ENCODE measurements at regions not wholly inside any gene's neighbourhood (a gene's known extent, or its start where the extent isn't known, plus 50 kb on each side); places are given as distances from the start of the nearest gene placed in this dataset.

DNA sequence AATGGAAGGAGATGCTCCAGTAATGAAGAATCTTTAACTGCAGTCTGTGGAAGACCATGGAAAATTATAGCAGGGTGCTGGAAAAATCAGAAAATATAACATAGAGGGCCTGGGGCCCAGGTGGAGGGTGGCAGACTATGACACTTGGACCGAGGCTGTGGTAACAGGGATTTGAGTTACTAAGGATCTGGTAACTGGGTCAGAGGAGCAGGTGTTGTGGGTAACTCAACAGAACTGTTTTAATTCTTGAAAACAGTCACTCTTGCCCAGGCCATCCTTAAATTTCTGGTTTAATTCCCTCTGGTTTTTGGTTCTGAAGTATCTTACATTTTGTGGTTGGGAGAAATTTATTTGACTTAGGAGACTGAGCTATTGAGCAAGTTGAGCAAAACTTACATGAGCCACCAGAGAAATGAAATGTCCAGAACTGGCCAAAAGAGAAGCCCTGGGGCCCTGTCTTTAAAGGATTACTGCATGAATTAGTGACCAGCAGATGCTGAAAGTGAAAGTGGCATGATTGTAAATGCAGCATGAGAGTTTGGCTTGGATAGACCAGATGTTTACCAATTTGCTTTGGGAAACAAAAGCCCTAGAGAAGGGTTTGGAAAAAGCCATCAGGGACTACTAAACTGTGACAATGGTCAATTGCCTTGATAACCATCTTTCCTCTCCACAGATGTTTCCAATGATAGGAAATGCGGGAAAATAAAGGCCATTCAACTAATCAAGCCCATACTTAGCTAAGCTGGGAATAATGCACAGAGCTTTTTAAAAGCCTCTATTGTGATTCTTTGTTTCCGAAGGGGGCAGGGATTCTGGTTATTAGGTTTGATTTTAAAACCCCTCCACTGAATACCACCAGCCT, 374.9 kb upstream of the TGFBR2 start:
- Histone ChIP-seq H3K27me3 (ENCODE audit: low read length) (no peaks in the 10 kb centered on the region), H3F3A (ENCODE audit: insufficient read depth) (no peaks in the 10 kb centered on the region), H3K27ac (ENCODE audit: low read depth, low read length) (no peak overlapping the region), H3K9me2 (replicated peaks; ENCODE audit: insufficient read depth, low read length) (no peaks in the 10 kb centered on the region), H3K79me2 (ENCODE audit: insufficient read depth, low read length) (no peaks in the 10 kb centered on the region), H4K20me1 (ENCODE audit: low read depth, low read length) (no peaks in the 10 kb centered on the region), H3K9ac (ENCODE audit: low read length) (no peak overlapping the region), H3K4me2 (ENCODE audit: low read depth, low read length, poor library complexity, severe bottlenecking) (no peak overlapping the region), H3K36me3 (ENCODE audit: low read length) (no peaks in the 10 kb centered on the region), H3K4me3 (ENCODE audit: insufficient read depth, low read length, poor library complexity, severe bottlenecking) (no peak overlapping the region), H3K9me3 (ENCODE audit: insufficient read depth, low read length) (no peaks in the 10 kb centered on the region), H2AFZ (ENCODE audit: low read depth, low read length, severe bottlenecking) (no peak overlapping the region)
- TF ChIP-seq EZH2phosphoT487 (conservative IDR thresholded peaks at IDR 0.05; ENCODE audit: low read length): no peak
- TF ChIP-seq, protein P1, sequence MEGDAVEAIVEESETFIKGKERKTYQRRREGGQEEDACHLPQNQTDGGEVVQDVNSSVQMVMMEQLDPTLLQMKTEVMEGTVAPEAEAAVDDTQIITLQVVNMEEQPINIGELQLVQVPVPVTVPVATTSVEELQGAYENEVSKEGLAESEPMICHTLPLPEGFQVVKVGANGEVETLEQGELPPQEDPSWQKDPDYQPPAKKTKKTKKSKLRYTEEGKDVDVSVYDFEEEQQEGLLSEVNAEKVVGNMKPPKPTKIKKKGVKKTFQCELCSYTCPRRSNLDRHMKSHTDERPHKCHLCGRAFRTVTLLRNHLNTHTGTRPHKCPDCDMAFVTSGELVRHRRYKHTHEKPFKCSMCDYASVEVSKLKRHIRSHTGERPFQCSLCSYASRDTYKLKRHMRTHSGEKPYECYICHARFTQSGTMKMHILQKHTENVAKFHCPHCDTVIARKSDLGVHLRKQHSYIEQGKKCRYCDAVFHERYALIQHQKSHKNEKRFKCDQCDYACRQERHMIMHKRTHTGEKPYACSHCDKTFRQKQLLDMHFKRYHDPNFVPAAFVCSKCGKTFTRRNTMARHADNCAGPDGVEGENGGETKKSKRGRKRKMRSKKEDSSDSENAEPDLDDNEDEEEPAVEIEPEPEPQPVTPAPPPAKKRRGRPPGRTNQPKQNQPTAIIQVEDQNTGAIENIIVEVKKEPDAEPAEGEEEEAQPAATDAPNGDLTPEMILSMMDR (IDR thresholded peaks at IDR 0.05; ENCODE audit: insufficient read depth, low read length, poor library complexity, severe bottlenecking): no peak

DNA sequence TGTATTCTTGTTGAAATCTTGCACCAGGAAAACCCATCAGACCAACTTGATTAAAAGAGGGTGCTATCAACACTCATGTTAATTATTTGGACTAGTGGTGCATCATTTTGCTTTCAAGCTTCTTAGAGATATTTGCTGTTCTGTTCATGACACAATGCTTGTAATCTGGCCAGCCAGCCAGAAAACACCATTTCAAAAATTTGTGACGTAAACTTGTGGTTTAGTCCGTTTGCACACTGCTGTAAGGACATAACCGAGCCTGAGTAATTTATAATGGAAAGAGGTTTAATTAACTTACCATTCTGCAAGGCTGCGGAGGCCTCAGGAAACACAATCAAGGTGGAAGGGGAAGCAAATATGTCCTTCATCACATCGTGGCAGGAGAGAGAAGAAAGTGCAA, 374.3 kb upstream of the TGFBR2 start:
- no peak for TF ChIP-seq EZH2phosphoT487 (conservative IDR thresholded peaks at IDR 0.05; ENCODE audit: low read length)
- TF ChIP-seq, protein P1 (IDR thresholded peaks at IDR 0.05; ENCODE audit: insufficient read depth, low read length, poor library complexity, severe bottlenecking): no peak
- H3K27me3 ChIP-seq (ENCODE audit: low read length): no peaks in the 10 kb centered on the region
- no peak overlapping the region for H3K4me3 ChIP-seq (ENCODE audit: insufficient read depth, low read length, poor library complexity, severe bottlenecking)
- no peaks in the 10 kb centered on the region for H3K9me3 ChIP-seq (ENCODE audit: insufficient read depth, low read length)
- H2AFZ ChIP-seq (ENCODE audit: low read depth, low read length, severe bottlenecking): no peak overlapping the region
- H3K27ac ChIP-seq (ENCODE audit: low read depth, low read length): no peak overlapping the region
- H3K9ac ChIP-seq (ENCODE audit: low read length): no peak overlapping the region
- H3K36me3 ChIP-seq (ENCODE audit: low read length): no peaks in the 10 kb centered on the region
- H4K20me1 ChIP-seq (ENCODE audit: low read depth, low read length): no peaks in the 10 kb centered on the region
- no peaks in the 10 kb centered on the region for H3K79me2 ChIP-seq (ENCODE audit: insufficient read depth, low read length)
- no peaks in the 10 kb centered on the region for H3K9me2 ChIP-seq (replicated peaks; ENCODE audit: insufficient read depth, low read length)
- H3K4me2 ChIP-seq (ENCODE audit: low read depth, low read length, poor library complexity, severe bottlenecking): no peak overlapping the region
- H3F3A ChIP-seq (ENCODE audit: insufficient read depth): no peaks in the 10 kb centered on the region

DNA sequence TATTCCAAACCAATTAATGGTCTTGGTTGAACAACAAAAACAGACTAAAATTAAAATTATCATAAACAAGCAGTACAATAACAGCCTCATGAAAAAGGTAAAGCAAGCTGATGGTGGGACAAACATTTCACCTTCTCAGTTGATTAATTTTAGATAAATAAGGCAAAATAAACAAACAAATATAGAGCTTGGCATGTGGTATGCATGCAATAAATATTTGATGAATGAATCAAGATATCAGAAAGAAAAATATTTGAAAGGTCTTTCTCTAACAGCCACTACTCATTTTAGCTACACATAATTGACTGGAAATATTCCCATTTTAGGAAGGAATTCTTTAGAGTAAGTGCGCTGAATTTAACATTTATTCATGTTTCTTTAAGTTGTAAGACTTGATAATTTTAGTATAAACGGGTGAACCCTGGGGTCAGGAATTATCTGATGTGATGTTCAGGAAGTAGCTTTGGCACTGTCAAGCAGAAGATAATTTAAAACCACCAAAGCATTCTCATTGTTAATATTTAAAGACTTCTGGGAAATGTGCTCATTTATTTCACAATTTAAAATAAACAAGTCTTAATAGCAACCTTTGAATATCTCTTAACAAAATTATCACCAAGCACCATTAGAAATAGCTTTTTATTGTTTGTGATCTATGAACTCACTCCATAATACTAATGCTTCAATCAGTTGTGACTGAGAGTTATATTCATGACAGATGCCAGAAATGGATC, 372.3 kb upstream of the TGFBR2 start:
- no peaks in the 10 kb centered on the region for H3F3A ChIP-seq (ENCODE audit: insufficient read depth)
- H3K79me2 ChIP-seq (ENCODE audit: insufficient read depth, low read length): no peaks in the 10 kb centered on the region
- H4K20me1 ChIP-seq (ENCODE audit: low read depth, low read length): no peaks in the 10 kb centered on the region
- H3K9me2 ChIP-seq (replicated peaks; ENCODE audit: insufficient read depth, low read length): no peaks in the 10 kb centered on the region
- no peak overlapping the region for H3K4me2 ChIP-seq (ENCODE audit: low read depth, low read length, poor library complexity, severe bottlenecking)
- H3K9ac ChIP-seq (ENCODE audit: low read length): no peak overlapping the region
- H3K9me3 ChIP-seq (ENCODE audit: insufficient read depth, low read length): no peaks in the 10 kb centered on the region
- no peak for TF ChIP-seq EZH2phosphoT487 (conservative IDR thresholded peaks at IDR 0.05; ENCODE audit: low read length)
- TF ChIP-seq, protein P1 (IDR thresholded peaks at IDR 0.05; ENCODE audit: insufficient read depth, low read length, poor library complexity, severe bottlenecking): no peak
- H3K27me3 ChIP-seq (ENCODE audit: low read length): no peaks in the 10 kb centered on the region
- no peak overlapping the region for H2AFZ ChIP-seq (ENCODE audit: low read depth, low read length, severe bottlenecking)
- H3K27ac ChIP-seq (ENCODE audit: low read depth, low read length): no peak overlapping the region
- H3K4me3 ChIP-seq (ENCODE audit: insufficient read depth, low read length, poor library complexity, severe bottlenecking): no peak overlapping the region
- H3K36me3 ChIP-seq (ENCODE audit: low read length): no peaks in the 10 kb centered on the region

Data from SU-DHL-6 (cell line).